ENCODE measurements at regions not wholly inside any gene's neighbourhood (a gene's known extent, or its start where the extent isn't known, plus 50 kb on each side); places are given as distances from the start of the nearest gene placed in this dataset.

- TF ChIP-seq POLR2A (IDR thresholded peaks at IDR 0.05): no peak
- no peak for TF ChIP-seq CTCF (IDR thresholded peaks at IDR 0.05)
These were observed 109.5 kb downstream of the PLCE1 start for GRCh38 chr10:94103192-94103591.
